NCI-H524 treated with DMSO at 0.1 percent for 48 hours (cell line): ENCODE measurements at regions not wholly inside any gene's neighbourhood (a gene's known extent, or its start where the extent isn't known, plus 50 kb on each side); places are given as distances from the start of the nearest gene placed in this dataset.

Source experiments
- DNase-seq: peaks from one replicate; lab custom pipeline; 2025; lab: John Stamatoyannopoulos, UW

DNA sequence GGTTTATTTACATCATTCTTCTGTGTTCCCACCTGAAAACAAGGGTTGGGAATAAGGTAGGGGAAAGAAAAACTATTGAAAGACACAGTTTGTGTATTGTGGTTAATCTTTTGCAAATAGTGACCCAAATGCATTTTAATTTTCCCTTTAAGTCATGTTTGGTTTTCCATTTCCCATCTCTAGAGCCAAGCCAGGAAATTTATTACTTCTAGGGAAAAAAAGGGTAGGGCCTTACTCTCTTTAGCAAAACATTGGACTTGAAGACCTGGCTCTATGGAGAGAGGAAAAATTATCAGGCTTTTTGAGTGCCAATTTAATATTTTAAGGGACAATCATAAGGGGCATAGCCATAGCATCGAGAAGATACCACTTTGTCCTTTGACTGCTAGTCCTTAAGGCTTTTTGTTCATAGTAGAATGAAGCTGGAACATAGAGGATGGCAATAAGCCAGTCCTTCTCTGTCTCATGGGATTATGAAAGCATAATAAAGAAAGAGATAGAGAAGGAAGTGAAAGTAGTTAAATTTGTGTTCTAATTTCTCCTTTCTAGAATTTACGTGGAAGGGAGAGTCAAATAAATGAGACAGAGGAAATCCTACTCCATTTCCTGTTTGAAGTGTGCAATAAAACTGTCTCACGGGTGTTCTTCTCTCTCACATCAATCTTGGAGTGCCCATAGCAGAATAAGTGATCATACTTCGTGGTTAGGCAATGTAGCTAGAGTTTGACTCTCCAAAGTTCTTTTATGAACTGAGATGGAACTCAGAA lies 50.9 kb upstream of the PPFIA2 start:
- DNase-seq: no peak

DNA sequence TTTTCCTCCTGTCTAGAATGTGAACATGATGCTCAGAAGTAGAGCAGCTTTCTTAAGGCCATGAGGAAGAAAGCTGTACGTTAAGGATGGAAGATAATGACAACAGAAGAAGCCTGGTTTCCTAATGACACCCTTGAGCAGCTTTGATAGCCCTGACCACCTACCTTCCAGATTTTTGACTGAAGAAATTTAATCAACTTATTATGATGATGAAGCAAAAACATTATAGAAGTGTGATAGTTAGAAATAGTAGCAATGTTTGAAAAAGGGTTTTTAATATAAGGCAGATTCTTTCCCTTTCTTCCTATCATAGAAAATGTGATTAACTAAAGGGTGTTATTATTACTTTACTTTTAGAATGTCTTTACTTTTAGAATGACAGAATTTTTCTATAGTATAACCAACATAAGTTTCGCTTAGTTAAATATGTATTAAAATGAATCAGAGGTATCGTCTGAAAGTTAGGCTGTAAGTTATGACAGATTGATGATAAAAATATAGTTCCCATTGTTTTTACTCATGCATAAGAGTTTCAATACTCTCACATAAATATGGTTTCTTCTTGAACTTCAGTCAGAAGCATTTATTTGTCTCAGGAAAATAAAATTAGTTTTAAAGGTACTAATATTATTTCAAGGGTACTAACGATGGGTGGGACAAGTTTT lies 50.1 kb upstream of the PPFIA2 start:
- DNase-seq: no peak
